HL-60 (cell line): ENCODE measurements at regions not wholly inside any gene's neighbourhood (a gene's known extent, or its start where the extent isn't known, plus 50 kb on each side); places are given as distances from the start of the nearest gene placed in this dataset.

ENCODE experiments used
- POLR2AphosphoS5 ChIP-seq: IDR thresholded peaks from 2 replicates; pipeline ENCODE4 v1.6.1; 2012; ENCODE audit warnings: low read depth
- REST ChIP-seq: IDR thresholded peaks from 2 replicates; pipeline ENCODE4 v1.6.1; 2012; ENCODE audit warnings: low read depth; ENCODE audit not compliant: insufficient replicate concordance
- TF ChIP-seq, protein P1 (sequence below): IDR thresholded peaks from one replicate; pipeline ENCODE4 v1.5.1; 2011; ENCODE audit warnings: low read length, control low read depth, inconsistent platforms; ENCODE audit not compliant: insufficient read depth

DNA sequence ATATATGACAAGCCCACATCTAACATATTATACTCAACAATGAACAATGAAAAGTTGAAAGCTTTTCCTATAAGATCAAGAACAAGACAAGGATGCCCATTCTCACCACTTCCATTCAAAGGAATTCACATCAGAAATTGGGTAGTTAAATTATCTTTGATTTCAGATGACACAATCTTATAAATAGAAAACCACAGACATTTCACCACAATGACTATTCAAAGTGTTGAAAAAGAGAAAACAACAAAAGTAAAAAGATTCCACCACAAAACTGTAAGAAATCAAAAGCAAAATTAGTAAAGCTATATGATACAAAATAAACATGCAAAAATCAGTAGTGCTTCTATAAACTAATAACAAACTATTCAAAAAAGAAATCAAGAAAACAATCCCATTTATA, 279.7 kb upstream of the MYT1L start:
- TF ChIP-seq, protein P1, sequence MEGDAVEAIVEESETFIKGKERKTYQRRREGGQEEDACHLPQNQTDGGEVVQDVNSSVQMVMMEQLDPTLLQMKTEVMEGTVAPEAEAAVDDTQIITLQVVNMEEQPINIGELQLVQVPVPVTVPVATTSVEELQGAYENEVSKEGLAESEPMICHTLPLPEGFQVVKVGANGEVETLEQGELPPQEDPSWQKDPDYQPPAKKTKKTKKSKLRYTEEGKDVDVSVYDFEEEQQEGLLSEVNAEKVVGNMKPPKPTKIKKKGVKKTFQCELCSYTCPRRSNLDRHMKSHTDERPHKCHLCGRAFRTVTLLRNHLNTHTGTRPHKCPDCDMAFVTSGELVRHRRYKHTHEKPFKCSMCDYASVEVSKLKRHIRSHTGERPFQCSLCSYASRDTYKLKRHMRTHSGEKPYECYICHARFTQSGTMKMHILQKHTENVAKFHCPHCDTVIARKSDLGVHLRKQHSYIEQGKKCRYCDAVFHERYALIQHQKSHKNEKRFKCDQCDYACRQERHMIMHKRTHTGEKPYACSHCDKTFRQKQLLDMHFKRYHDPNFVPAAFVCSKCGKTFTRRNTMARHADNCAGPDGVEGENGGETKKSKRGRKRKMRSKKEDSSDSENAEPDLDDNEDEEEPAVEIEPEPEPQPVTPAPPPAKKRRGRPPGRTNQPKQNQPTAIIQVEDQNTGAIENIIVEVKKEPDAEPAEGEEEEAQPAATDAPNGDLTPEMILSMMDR: no peak
- TF ChIP-seq POLR2AphosphoS5 (no peak), REST (no peak)
